AG10803 (cell line): ENCODE measurements at regions not wholly inside any gene's neighbourhood (a gene's known extent, or its start where the extent isn't known, plus 50 kb on each side); places are given as distances from the start of the nearest gene placed in this dataset.

Experiments used
- DNase-seq: peaks from one replicate; pipeline ENCODE4 v3.0.0; 2010; ENCODE audit warnings: low read depth
- H3K4me3 ChIP-seq: 2 replicates; pipeline ENCODE4 v1.5.1; 2011; ENCODE audit warnings: mild to moderate bottlenecking, low read length, control low read depth
- TF ChIP-seq, protein P1 (sequence below): conservative IDR thresholded peaks from 2 replicates; pipeline ENCODE4 v1.5.1; 2011; ENCODE audit warnings: mild to moderate bottlenecking, low read length, control low read depth, inconsistent platforms

DNA sequence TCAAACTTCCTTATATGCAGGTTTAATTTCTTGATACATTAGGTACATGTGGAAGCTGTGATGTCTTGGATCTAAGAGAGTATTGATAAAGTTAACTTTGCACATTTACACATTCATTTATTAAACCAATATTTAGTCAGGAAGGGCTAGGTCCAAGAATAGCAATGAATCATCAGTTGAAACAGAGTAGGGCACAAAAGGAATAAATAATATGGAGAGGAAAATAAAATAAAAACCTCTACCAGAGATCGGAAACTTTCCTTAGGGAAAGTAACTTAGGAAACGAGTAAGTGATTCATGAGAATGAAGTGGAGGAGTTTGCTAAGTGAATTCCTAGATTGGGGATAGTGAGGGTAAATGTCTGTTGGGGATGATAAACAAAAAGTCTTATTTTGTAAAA lies 259.4 kb upstream of the DACH1 start:
- H3K4me3 ChIP-seq, result no peak overlapping the region
- DNase-seq, result no peak
- TF ChIP-seq, protein P1, sequence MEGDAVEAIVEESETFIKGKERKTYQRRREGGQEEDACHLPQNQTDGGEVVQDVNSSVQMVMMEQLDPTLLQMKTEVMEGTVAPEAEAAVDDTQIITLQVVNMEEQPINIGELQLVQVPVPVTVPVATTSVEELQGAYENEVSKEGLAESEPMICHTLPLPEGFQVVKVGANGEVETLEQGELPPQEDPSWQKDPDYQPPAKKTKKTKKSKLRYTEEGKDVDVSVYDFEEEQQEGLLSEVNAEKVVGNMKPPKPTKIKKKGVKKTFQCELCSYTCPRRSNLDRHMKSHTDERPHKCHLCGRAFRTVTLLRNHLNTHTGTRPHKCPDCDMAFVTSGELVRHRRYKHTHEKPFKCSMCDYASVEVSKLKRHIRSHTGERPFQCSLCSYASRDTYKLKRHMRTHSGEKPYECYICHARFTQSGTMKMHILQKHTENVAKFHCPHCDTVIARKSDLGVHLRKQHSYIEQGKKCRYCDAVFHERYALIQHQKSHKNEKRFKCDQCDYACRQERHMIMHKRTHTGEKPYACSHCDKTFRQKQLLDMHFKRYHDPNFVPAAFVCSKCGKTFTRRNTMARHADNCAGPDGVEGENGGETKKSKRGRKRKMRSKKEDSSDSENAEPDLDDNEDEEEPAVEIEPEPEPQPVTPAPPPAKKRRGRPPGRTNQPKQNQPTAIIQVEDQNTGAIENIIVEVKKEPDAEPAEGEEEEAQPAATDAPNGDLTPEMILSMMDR, result no peak

DNA sequence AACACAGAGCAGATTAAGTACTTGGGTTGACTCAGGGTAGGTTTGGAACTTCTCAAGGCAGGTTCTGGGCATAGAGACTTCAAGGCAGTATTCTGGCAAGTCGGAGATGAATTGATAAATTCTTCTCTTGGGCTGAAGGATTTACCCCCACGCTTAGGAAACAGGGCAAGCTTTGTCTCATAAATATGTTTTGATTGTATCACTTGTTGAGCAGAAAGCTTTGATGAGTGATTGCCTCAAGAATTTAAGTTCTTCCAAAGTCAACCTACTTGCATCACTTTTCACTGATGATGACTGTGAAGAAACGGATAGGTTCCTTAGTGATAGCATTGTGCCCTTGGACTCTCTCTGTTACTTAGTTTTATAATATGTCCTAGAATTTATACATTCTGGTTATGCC lies 258.6 kb upstream of the DACH1 start:
- TF ChIP-seq, protein P1, result no peak
- no peak for DNase-seq
- H3K4me3 ChIP-seq, result no peak overlapping the region

DNA sequence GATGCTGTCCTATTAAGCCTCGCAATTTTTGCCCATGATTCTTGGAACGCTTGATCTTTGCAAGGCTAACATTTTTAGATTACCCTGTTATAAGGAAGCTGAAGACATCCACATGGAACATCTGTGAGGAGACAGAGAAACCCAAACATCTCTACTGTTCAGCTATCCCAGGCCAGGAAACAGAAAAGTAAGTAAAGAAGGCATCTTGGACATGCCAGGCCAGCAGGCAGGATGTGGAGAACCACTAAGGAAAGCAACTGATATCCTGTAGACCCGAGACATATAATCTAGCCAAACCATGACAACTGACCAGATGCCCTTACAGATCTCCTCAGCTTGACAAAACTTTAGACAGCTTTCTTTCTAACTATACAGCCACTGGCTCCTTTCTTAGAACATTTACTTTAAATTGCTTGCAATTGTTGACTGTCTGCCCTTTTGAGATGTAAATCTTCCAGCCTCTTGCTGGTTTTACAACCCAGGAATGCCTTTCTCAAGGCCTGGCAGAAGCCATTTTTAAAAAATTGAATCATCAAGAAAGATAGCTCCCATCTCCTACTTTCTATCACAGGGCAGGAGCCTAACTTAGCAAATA lies 255.8 kb upstream of the DACH1 start:
- no peak for DNase-seq
- TF ChIP-seq, protein P1, result no peak

DNA sequence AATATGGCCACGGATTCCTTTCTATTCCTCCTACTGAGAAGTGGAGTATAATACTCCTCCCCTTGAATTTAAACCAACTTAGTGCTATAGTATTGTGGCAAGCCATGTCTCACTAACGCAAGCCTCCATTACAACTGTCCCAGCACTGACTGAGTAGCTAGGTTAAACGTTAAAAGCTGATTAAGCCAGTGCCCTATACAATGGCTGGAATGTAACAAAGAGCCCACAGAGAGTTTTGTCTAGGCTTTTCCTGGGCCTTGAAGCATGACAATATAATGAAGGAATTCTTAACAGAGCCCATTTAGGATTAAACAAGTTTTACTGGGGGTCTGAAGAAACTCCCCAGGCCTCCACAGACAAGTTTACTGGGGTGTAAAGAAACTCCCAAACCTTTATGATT lies 254.5 kb upstream of the DACH1 start:
- DNase-seq, result no peak
- TF ChIP-seq, protein P1, result no peak
- H3K4me3 ChIP-seq, result no peak overlapping the region

More for the DNA sequence above, 255.8 kb upstream of the DACH1 start:
- no peak overlapping the region for H3K4me3 ChIP-seq

DNA sequence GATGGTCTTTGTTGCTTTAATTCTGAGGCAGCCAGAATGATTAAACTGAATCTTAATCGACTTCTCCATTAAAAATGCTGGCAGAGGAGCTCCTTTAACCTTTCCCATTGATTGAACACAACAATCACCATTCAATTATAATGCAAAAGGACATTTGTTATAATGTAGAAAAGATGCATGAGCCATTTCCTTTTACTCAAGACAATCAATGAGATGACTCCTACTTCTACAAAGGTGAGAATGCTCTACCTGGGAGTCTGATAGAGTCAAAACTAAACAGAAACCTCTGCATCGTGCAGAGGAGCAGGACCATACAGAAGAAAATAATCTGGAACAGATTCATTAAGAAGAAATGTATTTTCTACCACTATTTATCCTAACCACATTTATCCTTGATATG lies 253.6 kb upstream of the DACH1 start:
- DNase-seq, result no peak
- no peak overlapping the region for H3K4me3 ChIP-seq

DNA sequence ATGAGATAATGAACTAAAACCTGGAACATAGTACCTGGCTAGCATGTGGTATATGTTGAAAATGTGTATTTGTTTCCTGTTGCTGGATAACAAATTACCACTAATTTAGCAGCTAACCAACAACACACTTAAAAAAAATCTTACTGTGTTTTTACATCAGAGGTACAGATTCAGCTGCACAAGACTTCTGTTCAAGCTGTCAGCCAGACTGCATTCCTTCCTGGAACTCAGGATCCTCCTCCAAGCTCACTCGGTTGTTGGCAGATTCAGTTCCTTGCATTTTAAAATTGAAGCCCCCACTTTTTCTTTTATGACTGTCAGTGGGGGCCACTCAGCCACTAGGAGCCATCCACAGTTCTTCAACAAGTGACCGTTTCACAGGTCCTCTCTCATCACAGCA lies 246.9 kb upstream of the DACH1 start:
- H3K4me3 ChIP-seq, result no peak overlapping the region
- TF ChIP-seq, protein P1, result no peak
- DNase-seq, result no peak

More for the DNA sequence above, 253.6 kb upstream of the DACH1 start:
- TF ChIP-seq, protein P1, result no peak

DNA sequence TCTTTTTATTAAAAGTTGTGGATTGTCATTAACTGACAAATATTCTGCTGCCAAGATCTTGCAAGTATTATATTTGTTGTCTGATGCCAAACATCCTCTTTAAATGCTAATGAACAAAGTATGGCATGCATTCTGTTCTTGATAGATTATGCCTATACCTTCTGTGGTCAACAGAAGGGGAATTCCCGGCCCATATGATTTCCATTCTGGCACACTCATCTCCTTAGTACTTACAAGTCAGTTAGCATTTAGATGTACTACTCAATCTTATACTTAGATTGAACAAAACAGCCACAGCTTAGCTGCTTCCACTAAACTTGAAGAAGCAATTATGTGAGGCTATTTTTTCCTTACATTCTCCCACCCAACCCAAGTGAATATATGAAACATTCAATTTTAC lies 246.1 kb upstream of the DACH1 start:
- no peak for DNase-seq
- TF ChIP-seq, protein P1, result no peak
- H3K4me3 ChIP-seq, result no peak overlapping the region
